ENCODE measurements at regions not wholly inside any gene's neighbourhood (a gene's known extent, or its start where the extent isn't known, plus 50 kb on each side); places are given as distances from the start of the nearest gene placed in this dataset.

DNA sequence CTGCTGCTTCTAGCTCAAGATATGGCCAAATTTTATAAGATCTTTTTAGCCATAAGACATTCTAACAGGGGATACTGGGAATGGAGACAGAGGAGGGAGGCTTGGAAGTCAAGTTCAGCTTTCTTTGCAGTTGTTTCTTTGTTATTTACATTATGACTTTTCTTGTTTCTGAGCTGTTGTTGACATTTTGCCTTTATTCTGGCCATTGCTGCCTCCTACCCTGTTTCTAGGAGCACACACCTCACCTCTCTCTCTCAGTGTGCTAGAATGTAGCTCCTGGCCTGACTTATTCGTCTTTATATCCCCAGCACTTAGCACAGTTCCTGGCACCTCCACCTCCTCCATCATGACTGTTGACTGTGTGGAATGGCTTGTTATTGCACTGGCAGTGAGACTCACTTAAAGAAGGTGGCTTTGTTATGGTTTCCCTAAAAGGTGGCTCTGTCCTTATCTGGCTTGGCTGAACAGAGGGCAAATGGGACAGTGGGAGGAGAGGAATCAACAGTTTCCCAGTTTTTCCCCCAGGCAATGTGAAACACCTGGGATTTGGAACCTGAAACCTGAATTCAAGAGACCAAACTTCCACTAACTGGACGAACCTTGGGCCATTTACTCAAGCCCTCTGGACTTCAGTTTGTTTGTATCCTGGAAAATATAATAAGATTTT lies 76.1 kb upstream of the PPP2R5A start:
- TF ChIP-seq, protein P1, sequence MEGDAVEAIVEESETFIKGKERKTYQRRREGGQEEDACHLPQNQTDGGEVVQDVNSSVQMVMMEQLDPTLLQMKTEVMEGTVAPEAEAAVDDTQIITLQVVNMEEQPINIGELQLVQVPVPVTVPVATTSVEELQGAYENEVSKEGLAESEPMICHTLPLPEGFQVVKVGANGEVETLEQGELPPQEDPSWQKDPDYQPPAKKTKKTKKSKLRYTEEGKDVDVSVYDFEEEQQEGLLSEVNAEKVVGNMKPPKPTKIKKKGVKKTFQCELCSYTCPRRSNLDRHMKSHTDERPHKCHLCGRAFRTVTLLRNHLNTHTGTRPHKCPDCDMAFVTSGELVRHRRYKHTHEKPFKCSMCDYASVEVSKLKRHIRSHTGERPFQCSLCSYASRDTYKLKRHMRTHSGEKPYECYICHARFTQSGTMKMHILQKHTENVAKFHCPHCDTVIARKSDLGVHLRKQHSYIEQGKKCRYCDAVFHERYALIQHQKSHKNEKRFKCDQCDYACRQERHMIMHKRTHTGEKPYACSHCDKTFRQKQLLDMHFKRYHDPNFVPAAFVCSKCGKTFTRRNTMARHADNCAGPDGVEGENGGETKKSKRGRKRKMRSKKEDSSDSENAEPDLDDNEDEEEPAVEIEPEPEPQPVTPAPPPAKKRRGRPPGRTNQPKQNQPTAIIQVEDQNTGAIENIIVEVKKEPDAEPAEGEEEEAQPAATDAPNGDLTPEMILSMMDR (IDR thresholded peaks at IDR 0.05), result no peak
- TF ChIP-seq POLR2AphosphoS5 (IDR thresholded peaks at IDR 0.05) (no peak), POLR2A (IDR thresholded peaks at IDR 0.05) (no peak)
